A673 (cell line): ENCODE measurements at regions not wholly inside any gene's neighbourhood (a gene's known extent, or its start where the extent isn't known, plus 50 kb on each side); places are given as distances from the start of the nearest gene placed in this dataset.

Source experiments
- BruUV-seq: library from RNA; stranded (reverse); fragments of 400-500 nt; replicated peaks from 2 replicates; lab custom pipeline; 2021; lab: Mats Ljungman, UMichigan
- CTCF ChIA-PET: fragments of 300-600 bp; sonication (Branson Sonifier 250); formaldehyde crosslinking; loops from one replicate; lab custom pipeline; 2022; ENCODE audit warnings: antibody characterized with exemption; lab: Charles Lee
- POLR2A ChIA-PET: fragments of 300-600 bp; sonication (Branson Sonifier 250); formaldehyde crosslinking; loops from one replicate; lab custom pipeline; 2022; ENCODE audit warnings: antibody characterized with exemption; ENCODE audit not compliant: low non-redundant PET; lab: Charles Lee
- DNase-seq: peaks from one replicate; pipeline ENCODE4 v3.0.0-alpha.2; 2015; ENCODE audit warnings: low spot score
- H3K27ac ChIP-seq: fragments of 200-600 bp; sonication (generic); 2 replicates; pipeline ENCODE4 v1.5.1; 2016; ENCODE audit warnings: mixed run types, low read depth, mild to moderate bottlenecking, mixed read lengths, antibody characterized with exemption, low read length; ENCODE audit not compliant: poor library complexity, severe bottlenecking
- H3K27me3 ChIP-seq: fragments of 200-600 bp; sonication (generic); replicated peaks from 2 replicates; pipeline ENCODE4 v1.6.1; 2017; ENCODE audit warnings: mixed run types, low read depth, mild to moderate bottlenecking, mixed read lengths, antibody characterized with exemption, low read length; ENCODE audit not compliant: insufficient read depth, poor library complexity
- H3K36me3 ChIP-seq: fragments of 200-600 bp; sonication (generic); 2 replicates; pipeline ENCODE4 v1.6.1; 2016; ENCODE audit warnings: mixed run types, mild to moderate bottlenecking, mixed read lengths, antibody characterized with exemption, low read length; ENCODE audit not compliant: insufficient read depth, poor library complexity, severe bottlenecking
- H3K4me1 ChIP-seq: fragments of 200-600 bp; sonication (generic); 2 replicates; pipeline ENCODE4 v1.6.1; 2017; ENCODE audit warnings: mixed run types, mild to moderate bottlenecking, mixed read lengths, antibody characterized with exemption, low read length; ENCODE audit not compliant: insufficient read depth, poor library complexity, severe bottlenecking
- H3K4me3 ChIP-seq: fragments of 200-600 bp; sonication (generic); 2 replicates; pipeline ENCODE4 v1.5.1; 2016; ENCODE audit warnings: low read depth, mixed run types, mild to moderate bottlenecking, mixed read lengths, low read length; ENCODE audit not compliant: poor library complexity, severe bottlenecking
- H3K9me3 ChIP-seq: fragments of 200-600 bp; sonication (generic); 2 replicates; pipeline ENCODE4 v1.6.1; 2016; ENCODE audit warnings: mixed run types, low read depth, mild to moderate bottlenecking, mixed read lengths, antibody characterized with exemption, low read length; ENCODE audit not compliant: poor library complexity, severe bottlenecking
- CTCF ChIP-seq: fragments of 300-800, 200-600 bp; sonication (generic); conservative IDR thresholded peaks from 2 replicates; pipeline ENCODE4 v1.5.1; 2017; ENCODE audit warnings: low read depth, mild to moderate bottlenecking, antibody characterized with exemption, low read length, moderate library complexity, mixed read lengths
- EZH2 ChIP-seq: fragments of 200-600 bp; sonication (generic); IDR thresholded peaks from 2 replicates; pipeline ENCODE4 v1.6.1; 2017; ENCODE audit warnings: borderline replicate concordance, low read depth, mild to moderate bottlenecking, mixed read lengths, antibody characterized with exemption, low read length; ENCODE audit not compliant: poor library complexity, severe bottlenecking
- intact Hi-C: fragments of 100-400 bp; cut with micrococcal nuclease; formaldehyde crosslinking; loops from one replicate; pipeline ENCODE4 v1.10.0; 2022; ENCODE audit not compliant: unreplicated experiment

DNA sequence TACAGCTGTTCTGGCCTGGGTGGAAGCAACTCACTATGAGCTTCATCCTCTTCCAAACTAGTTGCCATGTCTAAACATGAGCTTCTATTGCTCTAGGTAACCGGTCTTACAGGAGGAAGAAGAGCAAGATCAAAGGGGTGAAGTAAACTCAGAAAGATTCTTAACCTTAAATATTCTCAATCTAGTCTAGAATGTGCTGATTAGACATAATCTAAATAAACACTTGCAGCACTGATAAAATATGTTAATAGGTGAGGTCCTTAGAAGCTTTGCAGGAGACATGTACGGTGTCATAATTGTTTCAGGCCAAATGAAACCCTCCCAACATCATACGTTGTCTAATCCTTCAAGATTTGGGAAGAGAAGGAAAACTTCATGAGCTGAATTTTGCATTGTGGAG is 431.6 kb upstream of the FSHR start:
- TF ChIP-seq CTCF, result no peak
- no peak for TF ChIP-seq EZH2
- Histone ChIP-seq H3K4me3 (no peak overlapping the region), H3K27ac (no peak overlapping the region), H3K36me3 (no peaks in the 10 kb centered on the region), H3K4me1 (no peaks in the 10 kb centered on the region), H3K27me3 (no peaks in the 10 kb centered on the region), H3K9me3 (no peaks in the 10 kb centered on the region)
- CTCF ChIA-PET, result no interaction called here
- POLR2A ChIA-PET, result no interaction called here
- DNase-seq, result no peak
- intact Hi-C loops, result no loop called here
- BruUV-seq, result no TSS peak

DNA sequence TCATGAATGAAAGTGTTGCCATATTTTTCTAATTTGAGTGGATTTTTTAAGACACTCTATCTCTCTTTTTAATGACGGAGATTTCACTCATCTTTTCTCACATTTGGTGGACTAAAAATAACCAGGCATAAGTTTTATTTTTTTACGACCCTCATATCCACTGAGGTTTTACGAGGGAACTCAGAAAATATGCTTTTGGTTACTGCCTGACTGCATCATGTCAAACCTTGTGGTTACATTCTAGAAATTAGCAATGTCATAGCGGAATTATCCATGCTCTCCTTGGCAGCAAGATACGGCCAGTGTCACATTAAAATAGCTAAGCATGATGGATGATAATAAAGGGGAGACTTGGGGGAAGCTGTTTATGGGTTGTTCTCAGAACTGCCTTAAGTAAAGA is 428.6 kb upstream of the FSHR start:
- no peak for DNase-seq
- intact Hi-C loops, result no loop called here
- Histone ChIP-seq H3K27me3 (no peaks in the 10 kb centered on the region), H3K4me3 (no peak overlapping the region), H3K27ac (no peak overlapping the region), H3K4me1 (no peaks in the 10 kb centered on the region), H3K36me3 (no peaks in the 10 kb centered on the region), H3K9me3 (no peaks in the 10 kb centered on the region)
- CTCF ChIA-PET, result no interaction called here
- TF ChIP-seq CTCF (no peak), EZH2 (no peak)
- BruUV-seq, result no TSS peak
- POLR2A ChIA-PET, result no interaction called here

DNA sequence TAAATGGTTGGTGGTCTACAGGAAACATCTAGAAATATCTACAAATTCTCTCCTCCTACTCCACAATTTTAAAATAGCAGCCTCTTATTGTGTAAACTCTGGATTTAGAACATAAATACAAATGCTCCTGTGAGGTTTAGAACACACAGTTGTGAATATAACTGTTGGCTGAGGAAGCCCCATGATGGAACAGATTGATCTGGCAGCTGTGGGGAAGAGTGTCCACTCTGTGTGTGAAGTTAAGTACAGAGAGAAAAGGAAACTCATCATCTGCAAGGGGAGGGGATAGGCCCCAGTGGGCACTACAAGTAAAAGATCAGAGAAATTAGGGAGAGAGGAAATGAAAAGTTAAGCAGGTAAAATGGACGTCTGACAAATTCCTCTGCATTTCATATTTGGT is 422.7 kb upstream of the FSHR start:
- ChIA-PET CTCF (no interaction called here), POLR2A (no interaction called here)
- intact Hi-C loops, result no loop called here
- Histone ChIP-seq H3K9me3 (no peaks in the 10 kb centered on the region), H3K4me1 (no peaks in the 10 kb centered on the region), H3K36me3 (no peaks in the 10 kb centered on the region), H3K27me3 (no peaks in the 10 kb centered on the region), H3K27ac (no peak overlapping the region), H3K4me3 (no peak overlapping the region)
- no peak for TF ChIP-seq CTCF
- no peak for DNase-seq
- no TSS peak for BruUV-seq
